IMR-90 (cell line): ENCODE measurements at regions not wholly inside any gene's neighbourhood (a gene's known extent, or its start where the extent isn't known, plus 50 kb on each side); places are given as distances from the start of the nearest gene placed in this dataset.

Experiments
- ATAC-seq: fragments of 200-7000 bp; cut with Tn5 transposase; 2 replicates; pipeline ENCODE4 v1.9.1; 2020; ENCODE audit warnings: low read depth, mild to moderate bottlenecking, moderate library complexity
- BruUV-seq: library from RNA; stranded (reverse); fragments of 400-500 nt; replicated peaks from 2 replicates; lab custom pipeline; 2021; lab: Mats Ljungman, UMichigan
- CTCF ChIA-PET: fragments of 300-600 bp; formaldehyde crosslinking; extraction: SDS; loops from one replicate; lab custom pipeline; 2021; ENCODE audit warnings: antibody characterized with exemption; lab: Yijun Ruan, JAX
- POLR2A ChIA-PET: fragments of 300-600 bp; sonication (Branson Sonifier 250); formaldehyde crosslinking; loops from one replicate; lab custom pipeline; 2022; ENCODE audit warnings: antibody characterized with exemption; ENCODE audit not compliant: unreplicated experiment; lab: Charles Lee
- DNase-seq: peaks from one replicate; pipeline ENCODE4 v3.0.0; 2013
- H2AFZ ChIP-seq: replicated peaks from 2 replicates; pipeline ENCODE3; 2013; ENCODE audit warnings: low read length, mild to moderate bottlenecking; ENCODE audit not compliant: poor library complexity
- H2AK5ac ChIP-seq: 2 replicates; pipeline ENCODE4 v1.6.1; 2013; ENCODE audit warnings: low read depth, low read length, inconsistent platforms
- H2AK9ac ChIP-seq: replicated peaks from 2 replicates; pipeline ENCODE3; 2013; ENCODE audit warnings: mild to moderate bottlenecking, low read depth, low read length, moderate library complexity; ENCODE audit not compliant: poor library complexity
- H2BK120ac ChIP-seq: 2 replicates; pipeline ENCODE4 v1.6.1; 2013; ENCODE audit warnings: low read depth, low read length, inconsistent platforms
- H2BK15ac ChIP-seq: 3 replicates; pipeline ENCODE4 v1.6.1; 2013; ENCODE audit warnings: low read depth, low read length, inconsistent platforms
- H2BK20ac ChIP-seq: 2 replicates; pipeline ENCODE4 v1.6.1; 2013; ENCODE audit warnings: low read depth, mild to moderate bottlenecking, inconsistent platforms, low read length, moderate library complexity
- H2BK5ac ChIP-seq: 2 replicates; pipeline ENCODE4 v1.6.1; 2013; ENCODE audit warnings: mild to moderate bottlenecking, low read depth, low read length, inconsistent platforms; ENCODE audit not compliant: poor library complexity, severe bottlenecking
- H3K14ac ChIP-seq: replicated peaks from 2 replicates; pipeline ENCODE4 v1.6.1; 2013; ENCODE audit warnings: low read depth, low read length, inconsistent platforms
- H3K18ac ChIP-seq: 2 replicates; pipeline ENCODE4 v1.6.1; 2013; ENCODE audit warnings: low read depth, low read length, control low read depth
- H3K23ac ChIP-seq: 2 replicates; pipeline ENCODE4 v1.6.1; 2013; ENCODE audit warnings: low read depth, low read length, inconsistent platforms
- H3K27ac ChIP-seq: 2 replicates; pipeline ENCODE4 v1.5.1; 2013; ENCODE audit warnings: mild to moderate bottlenecking, control low read depth, low read length; ENCODE audit not compliant: insufficient read depth
- H3K27me3 ChIP-seq: 2 replicates; pipeline ENCODE4 v1.6.1; 2013; ENCODE audit warnings: low read length; ENCODE audit not compliant: control insufficient read depth, insufficient read depth
- H3K36me3 ChIP-seq: 2 replicates; pipeline ENCODE4 v1.6.1; 2013; ENCODE audit warnings: low read length, mixed read lengths; ENCODE audit not compliant: control insufficient read depth, insufficient read depth
- H3K4ac ChIP-seq: 2 replicates; pipeline ENCODE4 v1.6.1; 2013; ENCODE audit warnings: low read depth, low read length, inconsistent platforms
- H3K4me1 ChIP-seq: 2 replicates; pipeline ENCODE4 v1.6.1; 2013; ENCODE audit warnings: low read length, mixed read lengths; ENCODE audit not compliant: control insufficient read depth, insufficient read depth
- H3K4me2 ChIP-seq: 2 replicates; pipeline ENCODE4 v1.6.1; 2013; ENCODE audit warnings: low read depth, mild to moderate bottlenecking, control low read depth, low read length, moderate library complexity
- H3K4me3 ChIP-seq: 2 replicates; pipeline ENCODE4 v1.5.1; 2013; ENCODE audit warnings: low read depth, mild to moderate bottlenecking, control low read depth, low read length, moderate library complexity; ENCODE audit not compliant: insufficient read depth
- H3K56ac ChIP-seq: 2 replicates; pipeline ENCODE4 v1.6.1; 2013; ENCODE audit warnings: low read length, inconsistent platforms; ENCODE audit not compliant: insufficient read depth; ENCODE audit errors: extremely low read depth
- H3K79me1 ChIP-seq, 2 experiments: 2 replicates each; pipeline ENCODE4 v1.6.1; 2013; ENCODE audit warnings: low read length in 2 of 2, inconsistent platforms in 1 of 2, low read depth in 1 of 2
- H3K9ac ChIP-seq: 2 replicates; pipeline ENCODE4 v1.6.1; 2013; ENCODE audit warnings: low read depth, low read length, control low read depth
- H3K9me1 ChIP-seq: 2 replicates; pipeline ENCODE4 v1.6.1; 2013; ENCODE audit warnings: low read length, inconsistent platforms; ENCODE audit not compliant: insufficient read depth
- H3K9me3 ChIP-seq: 2 replicates; pipeline ENCODE4 v1.6.1; 2013; ENCODE audit warnings: low read length; ENCODE audit not compliant: control insufficient read depth, insufficient read depth
- H4K20me1 ChIP-seq: 2 replicates; pipeline ENCODE4 v1.6.1; 2013; ENCODE audit warnings: low read length, inconsistent platforms; ENCODE audit not compliant: insufficient read depth
- H4K5ac ChIP-seq: 2 replicates; pipeline ENCODE4 v1.6.1; 2013; ENCODE audit warnings: mild to moderate bottlenecking, low read depth, low read length, control low read depth
- H4K8ac ChIP-seq, 2 experiments: 2 replicates each; pipeline ENCODE4 v1.6.1; 2013; ENCODE audit warnings: low read depth in 2 of 2, low read length in 2 of 2, control low read depth in 1 of 2, inconsistent platforms in 1 of 2
- H4K91ac ChIP-seq: 2 replicates; pipeline ENCODE4 v1.6.1; 2013; ENCODE audit warnings: low read depth, low read length, inconsistent platforms; ENCODE audit not compliant: insufficient read depth
- CTCF ChIP-seq: conservative IDR thresholded peaks from 2 replicates; pipeline ENCODE4 v1.5.1; 2012; ENCODE audit warnings: mild to moderate bottlenecking, low read depth, low read length, improper control_type of control experiment
- MXI1 ChIP-seq: IDR thresholded peaks from 2 replicates; pipeline ENCODE4 v1.6.1; 2012; ENCODE audit warnings: low read depth, mild to moderate bottlenecking, low read length, moderate library complexity, borderline replicate concordance
- RAD21 ChIP-seq: IDR thresholded peaks from 2 replicates; pipeline ENCODE4 v1.6.1; 2012; ENCODE audit warnings: low read length, improper control_type of control experiment
- WGBS, 2 experiments: methylation state at CpG; one replicate each; pipeline versions ENCODE4 v1.1.5 to v1.1.7; 2013; ENCODE audit warnings: missing lambda C conversion rate in 2 of 2; ENCODE audit not compliant: insufficient read length in 1 of 2; ENCODE audit errors: extremely low coverage in 2 of 2; 5-methylcytosine and 5-hydroxymethylcytosine counted together
- dilution Hi-C: fragments of 300-500 bp; cut with HindIII; formaldehyde crosslinking; loops from one replicate; pipeline ENCODE4 v1.14.3; 2018; ENCODE audit warnings: low sequenced_read_pairs; ENCODE audit not compliant: unreplicated experiment
- in situ Hi-C: fragments of 300-500 bp; cut with MboI; formaldehyde crosslinking; loops from 3 replicates; pipeline ENCODE4 v1.14.3; 2019; ENCODE audit warnings: low sequenced_read_pairs, inconsistent platforms, mixed read lengths
- intact Hi-C: fragments of 100-400 bp; cut with micrococcal nuclease; formaldehyde crosslinking; loops from 2 replicates; pipeline ENCODE4 v1.10.0; 2022

GRCh38 chr1:188930382-188930781 lies 1547.3 kb downstream of the BRINP3 start:
- intact Hi-C loops = no loop called here
- DNase-seq (no peak), ATAC-seq (no peak)
- no peaks in the 10 kb centered on the region for H3K4me1 ChIP-seq
- H4K5ac ChIP-seq = no peak overlapping the region
- no peak for TF ChIP-seq CTCF
- no peak for TF ChIP-seq MXI1
- no peak for TF ChIP-seq RAD21
- dilution Hi-C loops = no loop called here
- H2BK20ac ChIP-seq = no peak overlapping the region
- no peak overlapping the region for H3K4me2 ChIP-seq
- no peak overlapping the region for H2BK5ac ChIP-seq
- no peak overlapping the region for H3K27ac ChIP-seq
- H3K36me3 ChIP-seq = no peaks in the 10 kb centered on the region
- H3K4me3 ChIP-seq = no peak overlapping the region
- no CpG with 5 or more reads among the region's 3 CpGs for WGBS, 2 experiments
- no peaks in the 10 kb centered on the region for H4K20me1 ChIP-seq
- CTCF ChIA-PET = no interaction called here
- H2AFZ ChIP-seq = no peak overlapping the region
- H3K9ac ChIP-seq = no peak overlapping the region
- H2AK9ac ChIP-seq = no peak overlapping the region
- POLR2A ChIA-PET = no interaction called here
- no peak overlapping the region for H3K18ac ChIP-seq
- no peak overlapping the region for H2BK15ac ChIP-seq
- H3K9me1 ChIP-seq = no peaks in the 10 kb centered on the region
- in situ Hi-C loops = no loop called here
- no peaks in the 10 kb centered on the region for H3K27me3 ChIP-seq
- no peak overlapping the region for H2AK5ac ChIP-seq
- H3K56ac ChIP-seq = no peak overlapping the region
- no peaks in the 10 kb centered on the region for H3K79me1 ChIP-seq
- no peaks in the 10 kb centered on the region for H3K9me3 ChIP-seq
- H4K8ac ChIP-seq = no peak overlapping the region
- BruUV-seq = no TSS peak
- H4K91ac ChIP-seq = no peak overlapping the region
- H3K14ac ChIP-seq = no peak overlapping the region
- H2BK120ac ChIP-seq = no peak overlapping the region
- no peak overlapping the region for H3K23ac ChIP-seq
- no peak overlapping the region for H3K4ac ChIP-seq
